D341Med (cell line): ENCODE measurements at regions not wholly inside any gene's neighbourhood (a gene's known extent, or its start where the extent isn't known, plus 50 kb on each side); places are given as distances from the start of the nearest gene placed in this dataset.

ENCODE experiments used
- DNase-seq: peaks from one replicate; pipeline ENCODE4 v3.0.0; 2012; ENCODE audit warnings: low spot score

- DNase-seq = no peak
These were observed 93.4 kb upstream of the SOD1 start for GRCh38 chr21:31566064-31566463.

- no peak for DNase-seq
These were observed 95.1 kb upstream of the SOD1 start for GRCh38 chr21:31564439-31564838.

GRCh38 chr21:31560479-31560878, 99.0 kb upstream of the SOD1 start:
- DNase-seq = no peak

- DNase-seq = peak; percentile 98
These were observed 99.9 kb upstream of the SOD1 start for GRCh38 chr21:31559368-31560119.

- peak; percentile 97 for DNase-seq
These were observed 100.5 kb upstream of the SOD1 start for GRCh38 chr21:31558962-31559367.

- no peak for DNase-seq
These were observed 101.1 kb upstream of the SOD1 start for GRCh38 chr21:31558189-31558961.

GRCh38 chr21:31557421-31558188, 101.9 kb upstream of the SOD1 start:
- peak; percentile 76 for DNase-seq

- DNase-seq = no peak
These were observed 102.8 kb upstream of the SOD1 start for GRCh38 chr21:31556662-31557061.

GRCh38 chr21:31555741-31556191, 103.7 kb upstream of the SOD1 start:
- no peak for DNase-seq

- no peak for DNase-seq
These were observed 104.9 kb upstream of the SOD1 start for GRCh38 chr21:31554511-31555022.

- DNase-seq = no peak
These were observed 105.6 kb upstream of the SOD1 start for GRCh38 chr21:31553926-31554325.

GRCh38 chr21:31553461-31553860, 106.0 kb upstream of the SOD1 start:
- no peak for DNase-seq

GRCh38 chr21:31552826-31553225, 106.7 kb upstream of the SOD1 start:
- DNase-seq = no peak

GRCh38 chr21:31550070-31550469, 109.4 kb upstream of the SOD1 start:
- DNase-seq = no peak

- no peak for DNase-seq
These were observed 110.8 kb upstream of the SOD1 start for GRCh38 chr21:31548688-31549087.

GRCh38 chr21:31546443-31547170, 112.9 kb upstream of the SOD1 start:
- DNase-seq = no peak

- DNase-seq = no peak
These were observed 114.5 kb upstream of the SOD1 start for GRCh38 chr21:31545036-31545435.

- DNase-seq = no peak
These were observed 116.3 kb upstream of the SOD1 start for GRCh38 chr21:31543191-31543590.

GRCh38 chr21:31538816-31539215, 120.7 kb upstream of the SOD1 start:
- DNase-seq = no peak

- DNase-seq = no peak
These were observed 121.5 kb upstream of the SOD1 start for GRCh38 chr21:31537872-31538576.

GRCh38 chr21:31536138-31536537, 123.4 kb upstream of the SOD1 start:
- DNase-seq = no peak
